Transverse colon (tissue), 4 donors: ENCODE measurements at regions not wholly inside any gene's neighbourhood (a gene's known extent, or its start where the extent isn't known, plus 50 kb on each side); places are given as distances from the start of the nearest gene placed in this dataset.
"Not testable (repeated sequence)": the region's sequence is repeated elsewhere in the genome, so short reads cannot be mapped to it uniquely, and the experiment has no call there.

Experiments
- DNase-seq: peaks from one replicate; pipeline ENCODE4 v3.0.0-alpha.2; 2019
- H3K27ac ChIP-seq, 4 donors: fragments of 200-600 bp; sonication (generic); 2 replicates each; pipeline ENCODE4 v1.5.1; 2016 to 2018; ENCODE audit warnings: inconsistent platforms in 4 of 4
- H3K27me3 ChIP-seq: fragments of 200-600 bp; sonication (generic); 2 replicates; pipeline ENCODE4 v1.5.1; 2017; ENCODE audit warnings: inconsistent platforms
- H3K36me3 ChIP-seq, 4 donors: fragments of 200-600 bp; sonication (generic); 2 replicates each; pipeline ENCODE4 v1.5.1; 2017 to 2019; ENCODE audit warnings: inconsistent platforms in 4 of 4
- H3K4me1 ChIP-seq, 4 donors: fragments of 200-600 bp; sonication (generic); 2 replicates each; pipeline ENCODE4 v1.5.1; 2017 to 2020; ENCODE audit warnings: inconsistent platforms in 4 of 4
- H3K4me3 ChIP-seq, 4 donors: fragments of 200-600 bp; sonication (generic); 1 replicate in 1 of 4; 2 replicates in 3 of 4; pipeline versions ENCODE4 v1.5.1 to v1.6.1; 2017 to 2019; ENCODE audit warnings: inconsistent platforms in 4 of 4
- H3K9me3 ChIP-seq, 2 donors: fragments of 200-600 bp; sonication (generic); 2 replicates each; pipeline ENCODE4 v1.5.1; 2017 to 2019; ENCODE audit warnings: inconsistent platforms in 2 of 2
- CTCF ChIP-seq, 5 experiments: fragments of 200-600 bp in 3 of 5; fragments of 450-650 bp in 2 of 5; sonication (generic) in 3 of 5; IDR thresholded peaks; 1 replicate in 2 of 5; 2 replicates in 3 of 5; pipeline ENCODE4 v1.5.1; 2016 to 2017; ENCODE audit warnings: antibody characterized with exemption in 5 of 5, inconsistent platforms in 3 of 5, mild to moderate bottlenecking in 2 of 5, moderate library complexity in 1 of 5
- EP300 ChIP-seq: sonication (generic); formaldehyde crosslinking; IDR thresholded peaks from one replicate; pipeline ENCODE4 v1.6.1; 2017; ENCODE audit warnings: antibody characterized with exemption, low read depth
- POLR2A ChIP-seq: fragments of 450-650 bp; IDR thresholded peaks from one replicate; pipeline ENCODE4 v1.6.1; 2016; ENCODE audit warnings: antibody characterized with exemption, mild to moderate bottlenecking, moderate library complexity
- POLR2AphosphoS5 ChIP-seq, 3 donors: sonication (generic); formaldehyde crosslinking; IDR thresholded peaks; one replicate each; pipeline ENCODE4 v1.6.1; 2016; ENCODE audit warnings: antibody characterized with exemption in 3 of 3
- WGBS, 2 donors: methylation state at CpG; one replicate each; pipeline ENCODE4 v1.1.5; 2018; ENCODE audit warnings: low coverage in 1 of 2; 5-methylcytosine and 5-hydroxymethylcytosine counted together
- in situ Hi-C, 4 donors: fragments of 200-750 bp; cut with MboI; loops; one replicate each; pipeline versions ENCODE4 v1.15.0 to v1.15.1; 2017; ENCODE audit warnings: low sequenced_read_pairs in 3 of 4, low pct_ligation_motif_present in 1 of 4, low pct_unique_long_range_greater_than_20kb in 1 of 4
- intact Hi-C: fragments of 100-400 bp; cut with DNase I; formaldehyde crosslinking; loops from one replicate; pipeline ENCODE4 v1.15.1; 2023; ENCODE audit warnings: low total_unique reads

- TF ChIP-seq CTCF (IDR thresholded peaks at IDR 0.05) (no peak), EP300 (no peak), POLR2AphosphoS5 (IDR thresholded peaks at IDR 0.05) (no peak), POLR2A (no peak)
- in situ Hi-C loops (no loop called here), intact Hi-C loops (no loop called here)
- no peaks in the 10 kb centered on the region for H3K27me3 ChIP-seq
- no peaks in the 10 kb centered on the region for H3K36me3 ChIP-seq
- no peaks in the 10 kb centered on the region for H3K4me1 ChIP-seq
- peaks cover 9 to 12% of the 10 kb centered on the region in 2 donors for H3K9me3 ChIP-seq
- DNase-seq: no peak
- no peak overlapping the region for H3K4me3 ChIP-seq
- no peak overlapping the region for H3K27ac ChIP-seq
- 87 to 100% methylated on average over 1 of the region's 1 CpG for WGBS, 2 donors
Measured at GRCh38 chr15:47900751-47901150, 183.4 kb downstream of the SEMA6D start.

GRCh38 chr15:47903368-47903767 is 186.1 kb downstream of the SEMA6D start:
- Histone ChIP-seq H3K27me3 (no peaks in the 10 kb centered on the region), H3K27ac (no peak overlapping the region), H3K36me3 (no peaks in the 10 kb centered on the region), H3K4me1 (no peaks in the 10 kb centered on the region), H3K9me3 (peaks cover 9 to 12% of the 10 kb centered on the region in 2 donors), H3K4me3 (no peak overlapping the region)
- DNase-seq: no peak
- in situ Hi-C loops (no loop called here), intact Hi-C loops (no loop called here)
- TF ChIP-seq POLR2A: no peak
- no peak for TF ChIP-seq CTCF (IDR thresholded peaks at IDR 0.05)

GRCh38 chr15:47908486-47908885 is 191.2 kb downstream of the SEMA6D start:
- in situ Hi-C loops (no loop called here), intact Hi-C loops (no loop called here)
- no peak overlapping the region for H3K4me3 ChIP-seq
- WGBS, 2 donors: 34 to 64% methylated on average over 1 of the region's 1 CpG
- H3K36me3 ChIP-seq: no peaks in the 10 kb centered on the region
- H3K9me3 ChIP-seq: peaks cover 1 to 2% of the 10 kb centered on the region in 2 donors
- H3K4me1 ChIP-seq: no peaks in the 10 kb centered on the region
- H3K27ac ChIP-seq: no peak overlapping the region
- no peaks in the 10 kb centered on the region for H3K27me3 ChIP-seq
- no peak for DNase-seq
- TF ChIP-seq POLR2A: no peak
- no peak for TF ChIP-seq EP300
- no peak for TF ChIP-seq CTCF (IDR thresholded peaks at IDR 0.05)

- Histone ChIP-seq H3K9me3 (no peaks in the 10 kb centered on the region), H3K27ac (no peak overlapping the region), H3K4me3 (no peak overlapping the region), H3K27me3 (no peaks in the 10 kb centered on the region), H3K4me1 (no peaks in the 10 kb centered on the region), H3K36me3 (no peaks in the 10 kb centered on the region)
- WGBS, 2 donors: 52 to 65% methylated on average over 4 of the region's 4 CpGs
- in situ Hi-C loops: no loop called here
- TF ChIP-seq CTCF (IDR thresholded peaks at IDR 0.05) (no peak), POLR2AphosphoS5 (IDR thresholded peaks at IDR 0.05) (no peak), POLR2A (no peak), EP300 (no peak)
- no peak for DNase-seq
- intact Hi-C loops: no loop called here
Measured at GRCh38 chr15:47908950-47909670, 191.8 kb downstream of the SEMA6D start.

- in situ Hi-C loops, H3K4me3 ChIP-seq, H3K27ac ChIP-seq, intact Hi-C loops, H3K9me3 ChIP-seq, H3K4me1 ChIP-seq, H3K36me3 ChIP-seq, H3K27me3 ChIP-seq, DNase-seq: not testable (repeated sequence)
- 94% methylated on average over 6 of the region's 6 CpGs; no CpG with 5 or more reads in 1 of the 2 donors for WGBS, 2 donors
Measured at GRCh38 chr15:47912910-47913309, 195.6 kb downstream of the SEMA6D start.
